ENCODE measurements at regions not wholly inside any gene's neighbourhood (a gene's known extent, or its start where the extent isn't known, plus 50 kb on each side); places are given as distances from the start of the nearest gene placed in this dataset.

- TF ChIP-seq EP300 (IDR thresholded peaks at IDR 0.05) (no peak), CTCF (IDR thresholded peaks at IDR 0.05) (no peak), POLR2A (IDR thresholded peaks at IDR 0.05) (no peak), POLR2AphosphoS5 (IDR thresholded peaks at IDR 0.05) (no peak)
These were observed 1313.7 kb downstream of the NCAM2 start for GRCh38 chr21:22311741-22312462.

Data from suprapubic skin (tissue), 4 donors.